ENCODE measurements at regions not wholly inside any gene's neighbourhood (a gene's known extent, or its start where the extent isn't known, plus 50 kb on each side); places are given as distances from the start of the nearest gene placed in this dataset.

DNA sequence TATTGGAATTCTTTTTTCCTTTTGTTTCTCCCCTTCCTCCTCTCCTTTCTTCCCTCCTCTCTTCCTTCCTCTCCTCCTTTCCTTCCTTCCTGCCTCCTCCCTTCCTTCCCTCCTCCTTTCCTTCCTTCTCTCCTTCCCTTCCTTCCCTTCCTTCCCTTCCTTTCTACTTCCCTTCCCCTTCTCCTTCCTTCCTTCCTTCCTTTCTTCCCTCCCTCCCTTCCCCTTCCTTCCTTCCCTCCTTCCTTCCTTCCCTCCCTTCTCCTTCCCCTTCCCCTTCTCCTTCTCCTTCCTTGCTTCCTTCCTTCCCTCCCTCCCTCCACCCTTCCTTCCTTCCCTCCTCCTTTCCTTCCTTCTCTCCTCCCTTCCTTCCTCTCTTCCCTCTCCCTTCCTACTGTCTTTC, 431.0 kb upstream of the MEIS1 start:
- TF ChIP-seq, protein P1, sequence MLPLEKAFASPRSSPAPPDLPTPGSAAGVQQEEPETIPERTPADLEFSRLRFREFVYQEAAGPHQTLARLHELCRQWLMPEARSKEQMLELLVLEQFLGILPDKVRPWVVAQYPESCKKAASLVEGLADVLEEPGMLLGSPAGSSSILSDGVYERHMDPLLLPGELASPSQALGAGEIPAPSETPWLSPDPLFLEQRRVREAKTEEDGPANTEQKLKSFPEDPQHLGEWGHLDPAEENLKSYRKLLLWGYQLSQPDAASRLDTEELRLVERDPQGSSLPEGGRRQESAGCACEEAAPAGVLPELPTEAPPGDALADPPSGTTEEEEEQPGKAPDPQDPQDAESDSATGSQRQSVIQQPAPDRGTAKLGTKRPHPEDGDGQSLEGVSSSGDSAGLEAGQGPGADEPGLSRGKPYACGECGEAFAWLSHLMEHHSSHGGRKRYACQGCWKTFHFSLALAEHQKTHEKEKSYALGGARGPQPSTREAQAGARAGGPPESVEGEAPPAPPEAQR (tag by site-specific recombination; IDR thresholded peaks at IDR 0.05): no peak
- TF ChIP-seq ZNF530 (tag by site-specific recombination; IDR thresholded peaks at IDR 0.05; ENCODE audit: low read depth): no peak
- TF ChIP-seq, protein P2, sequence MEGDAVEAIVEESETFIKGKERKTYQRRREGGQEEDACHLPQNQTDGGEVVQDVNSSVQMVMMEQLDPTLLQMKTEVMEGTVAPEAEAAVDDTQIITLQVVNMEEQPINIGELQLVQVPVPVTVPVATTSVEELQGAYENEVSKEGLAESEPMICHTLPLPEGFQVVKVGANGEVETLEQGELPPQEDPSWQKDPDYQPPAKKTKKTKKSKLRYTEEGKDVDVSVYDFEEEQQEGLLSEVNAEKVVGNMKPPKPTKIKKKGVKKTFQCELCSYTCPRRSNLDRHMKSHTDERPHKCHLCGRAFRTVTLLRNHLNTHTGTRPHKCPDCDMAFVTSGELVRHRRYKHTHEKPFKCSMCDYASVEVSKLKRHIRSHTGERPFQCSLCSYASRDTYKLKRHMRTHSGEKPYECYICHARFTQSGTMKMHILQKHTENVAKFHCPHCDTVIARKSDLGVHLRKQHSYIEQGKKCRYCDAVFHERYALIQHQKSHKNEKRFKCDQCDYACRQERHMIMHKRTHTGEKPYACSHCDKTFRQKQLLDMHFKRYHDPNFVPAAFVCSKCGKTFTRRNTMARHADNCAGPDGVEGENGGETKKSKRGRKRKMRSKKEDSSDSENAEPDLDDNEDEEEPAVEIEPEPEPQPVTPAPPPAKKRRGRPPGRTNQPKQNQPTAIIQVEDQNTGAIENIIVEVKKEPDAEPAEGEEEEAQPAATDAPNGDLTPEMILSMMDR (tag by site-specific recombination; IDR thresholded peaks at IDR 0.05): no peak
- no peak for TF ChIP-seq ZNF274 (IDR thresholded peaks at IDR 0.05; ENCODE audit: low read length)
- no peak for TF ChIP-seq ZNF274 (tag by site-specific recombination; IDR thresholded peaks at IDR 0.05; ENCODE audit: borderline replicate concordance)
- TF ChIP-seq ZNF830 (tag by site-specific recombination; IDR thresholded peaks at IDR 0.05; ENCODE audit: low read depth): no peak
